Uterus (tissue), 2 donors: ENCODE measurements at regions not wholly inside any gene's neighbourhood (a gene's known extent, or its start where the extent isn't known, plus 50 kb on each side); places are given as distances from the start of the nearest gene placed in this dataset.

Experiments used
- CTCF ChIP-seq, 4 experiments: fragments of 200-600 bp in 2 of 4; fragments of 450-650 bp in 2 of 4; sonication (generic) in 2 of 4; IDR thresholded peaks; one replicate each; pipeline ENCODE4 v1.5.1; 2016 to 2019; ENCODE audit warnings: antibody characterized with exemption in 4 of 4, mild to moderate bottlenecking in 2 of 4, moderate library complexity in 1 of 4
- POLR2A ChIP-seq, 2 donors: fragments of 450-650 bp; IDR thresholded peaks; one replicate each; pipeline ENCODE4 v1.6.1; 2016; ENCODE audit warnings: antibody characterized with exemption in 2 of 2, mild to moderate bottlenecking in 1 of 2, moderate library complexity in 1 of 2

- TF ChIP-seq CTCF (IDR thresholded peaks at IDR 0.05) (no peak), POLR2A (IDR thresholded peaks at IDR 0.05) (no peak)
Observed at GRCh38 chr19:5254944-5255343, 85.7 kb downstream of the PTPRS start.
